Subcutaneous abdominal adipose tissue (tissue), 5 donors: ENCODE measurements at regions not wholly inside any gene's neighbourhood (a gene's known extent, or its start where the extent isn't known, plus 50 kb on each side); places are given as distances from the start of the nearest gene placed in this dataset.

Experiments used
- H3K27ac ChIP-seq: one replicate; pipeline ENCODE4 v1.7.0; 2013; ENCODE audit warnings: low read depth, mild to moderate bottlenecking, inconsistent platforms, low read length, moderate library complexity
- H3K27me3 ChIP-seq, 5 donors: one replicate each; pipeline ENCODE4 v1.7.0; 2013; ENCODE audit warnings: low read length in 5 of 5, inconsistent platforms in 1 of 5; ENCODE audit not compliant: control insufficient read depth in 5 of 5, insufficient read depth in 4 of 5
- H3K36me3 ChIP-seq, 5 donors: one replicate each; pipeline ENCODE4 v1.7.0; 2013; ENCODE audit warnings: low read length in 5 of 5; ENCODE audit not compliant: control insufficient read depth in 5 of 5, insufficient read depth in 5 of 5
- H3K4me1 ChIP-seq, 5 donors: one replicate each; pipeline ENCODE4 v1.7.0; 2013; ENCODE audit warnings: low read length in 5 of 5, mild to moderate bottlenecking in 3 of 5, moderate library complexity in 1 of 5; ENCODE audit not compliant: control insufficient read depth in 5 of 5, insufficient read depth in 5 of 5
- H3K4me3 ChIP-seq, 5 donors: one replicate each; pipeline ENCODE4 v1.7.0; 2013; ENCODE audit warnings: low read length in 5 of 5, low read depth in 1 of 5
- H3K9ac ChIP-seq, 5 donors: one replicate each; pipeline ENCODE4 v1.7.0; 2013; ENCODE audit warnings: low read length in 5 of 5, mild to moderate bottlenecking in 4 of 5, moderate library complexity in 3 of 5
- H3K9me3 ChIP-seq, 5 donors: one replicate each; pipeline ENCODE4 v1.7.0; 2013; ENCODE audit warnings: low read length in 5 of 5; ENCODE audit not compliant: control insufficient read depth in 5 of 5
- donor health status: healthy.
- donor health status: healthy.
- donor health status: healthy.
- donor health status: healthy.
- donor health status: healthy.

DNA sequence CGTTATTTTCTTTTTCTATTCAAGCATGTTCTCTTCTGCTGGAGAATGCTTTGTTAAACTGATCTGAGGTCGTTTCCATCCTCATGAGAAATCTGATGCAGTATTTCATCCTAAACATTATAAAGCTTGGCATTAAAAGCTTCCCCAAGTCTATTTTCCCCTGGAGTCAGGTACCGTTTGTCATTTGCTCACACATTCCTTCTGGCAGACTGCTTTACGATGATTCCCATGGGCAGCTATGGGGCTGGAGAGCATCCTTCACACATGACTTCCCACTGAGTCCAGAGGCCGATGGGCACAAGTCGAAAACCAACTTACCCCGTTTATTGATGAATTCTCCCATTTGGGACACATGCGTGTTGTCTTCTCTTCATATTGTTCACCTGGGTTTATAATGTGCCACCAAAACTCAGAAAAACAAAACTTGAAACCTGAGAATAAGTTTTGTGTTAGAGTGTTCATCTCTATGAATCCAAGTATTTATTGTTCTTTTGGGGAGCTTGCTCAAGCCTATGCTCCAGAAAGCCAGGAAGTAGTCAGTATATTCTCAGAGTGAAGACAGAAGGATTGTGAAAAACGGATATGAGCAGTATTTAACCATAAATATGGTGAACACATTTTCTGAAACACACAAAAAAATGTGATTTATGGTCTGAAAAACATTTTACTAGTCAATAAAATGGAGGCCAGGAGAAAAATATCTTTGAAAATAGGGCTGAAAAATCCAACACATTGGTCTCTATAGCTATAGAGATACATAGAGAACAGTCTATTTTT, 298.8 kb upstream of the NOCT start:
- H3K4me1 ChIP-seq, result no peaks in the 10 kb centered on the region
- H3K27ac ChIP-seq, result no peak overlapping the region
- H3K27me3 ChIP-seq, result no peaks in the 10 kb centered on the region
- H3K36me3 ChIP-seq, result no peaks in the 10 kb centered on the region
- H3K9me3 ChIP-seq, result no peaks in the 10 kb centered on the region
- H3K9ac ChIP-seq, result no peak overlapping the region
- H3K4me3 ChIP-seq, result no peak overlapping the region

DNA sequence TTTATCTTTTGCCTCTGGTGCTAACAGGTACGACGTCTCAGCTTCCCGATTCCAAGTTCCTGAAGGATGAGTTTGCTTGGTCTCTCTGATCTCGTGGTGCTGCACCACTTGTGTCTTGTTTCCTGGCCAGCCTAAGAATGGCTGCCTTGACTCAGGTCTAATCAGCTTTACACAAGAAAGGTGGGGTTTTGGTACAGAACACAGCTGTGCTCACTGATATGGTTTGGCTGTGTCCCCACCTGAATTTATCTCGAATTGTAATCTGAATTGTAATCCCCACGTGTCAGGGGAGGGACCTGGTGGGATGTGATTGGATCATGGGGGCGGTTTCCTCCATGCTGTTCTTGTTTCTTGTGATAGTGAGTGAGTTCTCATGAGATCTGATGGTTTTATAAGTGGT, 305.3 kb upstream of the NOCT start:
- no peaks in the 10 kb centered on the region for H3K4me1 ChIP-seq
- no peaks in the 10 kb centered on the region for H3K9me3 ChIP-seq
- H3K9ac ChIP-seq, result no peak overlapping the region
- H3K27me3 ChIP-seq, result peaks cover 0 to 5% (median 0%) of the 10 kb centered on the region in 5 donors
- no peaks in the 10 kb centered on the region for H3K36me3 ChIP-seq
- no peak overlapping the region for H3K27ac ChIP-seq
- no peak overlapping the region for H3K4me3 ChIP-seq

DNA sequence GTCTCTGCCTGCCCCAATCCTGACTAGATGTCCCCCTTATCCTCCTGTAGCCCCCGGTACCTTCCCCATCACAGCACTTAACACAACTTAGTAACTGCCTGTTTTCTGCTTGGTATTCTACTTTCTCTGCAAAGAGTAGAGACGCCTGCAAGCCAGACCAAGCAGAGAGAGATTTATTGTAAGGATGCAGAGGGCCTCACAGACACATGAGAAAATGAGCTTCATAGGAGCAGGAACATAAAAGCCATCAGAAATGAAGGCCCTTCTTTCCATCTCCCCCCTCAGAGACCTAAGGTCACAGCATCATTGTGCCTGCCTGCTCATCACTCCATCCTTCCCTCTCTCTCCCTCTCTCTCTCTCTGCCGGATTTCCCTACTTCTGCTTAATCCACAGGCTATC, 305.7 kb upstream of the NOCT start:
- H3K36me3 ChIP-seq, result no peaks in the 10 kb centered on the region
- no peak overlapping the region for H3K4me3 ChIP-seq
- H3K9me3 ChIP-seq, result no peaks in the 10 kb centered on the region
- no peak overlapping the region for H3K27ac ChIP-seq
- peaks cover 0 to 5% (median 0%) of the 10 kb centered on the region in 5 donors for H3K27me3 ChIP-seq
- H3K4me1 ChIP-seq, result no peaks in the 10 kb centered on the region
- no peak overlapping the region for H3K9ac ChIP-seq

DNA sequence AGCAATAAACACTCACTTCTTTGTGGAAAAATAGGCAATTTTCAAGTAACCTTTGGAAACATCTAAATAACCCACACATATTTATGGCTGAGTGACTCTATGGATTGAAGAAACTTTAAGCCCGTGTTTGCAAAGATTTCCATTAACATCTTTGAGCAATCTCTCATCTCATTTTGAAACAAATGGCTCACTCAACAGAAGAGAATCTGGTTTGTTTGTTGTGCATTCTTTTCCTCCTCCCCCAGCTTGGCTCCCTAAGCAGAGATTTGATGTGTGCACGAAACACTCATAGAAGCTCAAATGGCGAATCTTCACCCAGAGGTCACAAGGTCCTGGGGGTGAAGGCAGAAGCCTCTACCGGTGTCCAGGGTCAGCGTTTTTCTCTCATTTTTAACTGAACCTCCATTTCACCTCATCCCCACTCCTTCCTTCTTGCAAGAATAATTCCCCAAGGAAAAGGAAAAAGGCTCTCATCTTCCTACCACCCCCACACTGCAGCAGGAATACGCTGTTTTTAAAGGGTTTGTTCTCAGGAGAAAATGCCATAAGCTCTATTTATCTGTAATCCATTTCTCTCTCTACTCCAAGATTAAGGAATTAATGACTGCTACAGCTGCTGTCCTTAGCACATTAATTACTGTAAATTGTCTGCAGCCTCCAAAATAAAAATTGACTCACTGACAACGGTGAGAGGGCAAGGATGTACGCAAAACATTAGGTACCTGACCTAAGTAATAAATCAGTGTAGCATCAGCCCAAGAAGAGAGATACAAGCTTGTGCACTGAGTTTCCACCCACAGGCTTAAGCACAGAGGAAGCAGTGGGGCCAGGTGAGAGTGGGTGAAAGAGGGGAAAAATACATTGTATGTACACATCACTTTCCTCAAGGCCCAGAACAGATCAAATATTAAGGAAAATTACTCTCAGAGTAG, 307.6 kb upstream of the NOCT start:
- H3K36me3 ChIP-seq, result no peaks in the 10 kb centered on the region
- no peaks in the 10 kb centered on the region for H3K9me3 ChIP-seq
- no peak overlapping the region for H3K9ac ChIP-seq
- no peak overlapping the region for H3K4me3 ChIP-seq
- no peaks in the 10 kb centered on the region for H3K4me1 ChIP-seq
- H3K27ac ChIP-seq, result no peak overlapping the region
- H3K27me3 ChIP-seq, result peaks cover 0 to 5% (median 0%) of the 10 kb centered on the region in 5 donors

DNA sequence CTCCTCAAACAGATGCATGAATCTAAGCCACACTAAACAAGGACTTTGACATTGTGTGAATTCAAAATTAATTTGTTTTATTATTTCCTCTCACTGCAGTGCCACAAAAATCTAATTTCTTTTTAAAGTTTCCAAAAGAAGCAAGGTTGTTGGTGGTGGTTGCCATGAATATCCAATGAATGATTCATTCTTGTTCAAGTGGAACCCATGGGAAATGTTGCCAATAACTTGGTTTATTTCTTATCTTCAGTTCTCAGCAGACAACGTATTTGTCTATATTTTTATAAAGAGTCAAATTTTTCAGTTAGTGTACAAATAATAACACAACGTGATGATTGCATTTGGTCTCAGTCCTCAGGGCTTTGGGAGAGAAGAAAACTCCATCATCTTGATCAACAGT, 309.4 kb upstream of the NOCT start:
- peaks cover 0 to 5% (median 0%) of the 10 kb centered on the region in 5 donors for H3K27me3 ChIP-seq
- H3K4me1 ChIP-seq, result no peaks in the 10 kb centered on the region
- H3K9me3 ChIP-seq, result no peaks in the 10 kb centered on the region
- H3K9ac ChIP-seq, result no peak overlapping the region
- no peak overlapping the region for H3K4me3 ChIP-seq
- H3K27ac ChIP-seq, result no peak overlapping the region
- no peaks in the 10 kb centered on the region for H3K36me3 ChIP-seq

DNA sequence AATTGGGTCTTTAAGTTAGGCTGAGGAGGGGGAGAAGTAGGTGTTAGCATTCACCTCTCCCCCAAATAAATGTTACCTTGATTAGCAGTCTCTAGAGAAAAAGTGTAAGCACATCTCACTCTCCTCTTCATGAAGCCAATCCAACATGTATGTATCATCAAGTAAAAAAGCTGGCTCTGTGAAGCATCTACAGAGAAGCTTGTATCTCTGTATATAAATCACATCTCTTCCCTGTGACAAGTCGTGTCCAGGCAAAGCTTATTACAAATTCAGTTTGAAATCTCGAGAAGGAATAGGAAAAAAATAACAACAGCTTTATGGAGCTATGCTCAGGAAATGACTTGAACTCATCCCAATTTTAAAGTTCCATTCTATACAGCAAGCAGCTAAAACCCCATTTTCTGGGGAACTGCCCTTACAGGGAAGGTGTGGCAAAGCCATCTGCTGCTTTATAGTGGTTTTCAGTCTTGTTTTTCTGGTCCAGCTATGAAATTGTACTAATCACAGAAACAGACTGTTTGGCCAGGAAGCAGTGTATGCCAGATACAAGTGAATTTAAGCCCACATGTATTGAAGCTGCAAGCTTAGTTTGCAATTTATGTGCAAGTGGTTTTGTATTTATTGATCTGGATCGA, 313.3 kb upstream of the NOCT start:
- H3K27me3 ChIP-seq, result no peaks in the 10 kb centered on the region
- H3K27ac ChIP-seq, result no peak overlapping the region
- H3K36me3 ChIP-seq, result no peaks in the 10 kb centered on the region
- no peaks in the 10 kb centered on the region for H3K9me3 ChIP-seq
- H3K4me3 ChIP-seq, result no peak overlapping the region
- no peak overlapping the region for H3K9ac ChIP-seq
- no peaks in the 10 kb centered on the region for H3K4me1 ChIP-seq

DNA sequence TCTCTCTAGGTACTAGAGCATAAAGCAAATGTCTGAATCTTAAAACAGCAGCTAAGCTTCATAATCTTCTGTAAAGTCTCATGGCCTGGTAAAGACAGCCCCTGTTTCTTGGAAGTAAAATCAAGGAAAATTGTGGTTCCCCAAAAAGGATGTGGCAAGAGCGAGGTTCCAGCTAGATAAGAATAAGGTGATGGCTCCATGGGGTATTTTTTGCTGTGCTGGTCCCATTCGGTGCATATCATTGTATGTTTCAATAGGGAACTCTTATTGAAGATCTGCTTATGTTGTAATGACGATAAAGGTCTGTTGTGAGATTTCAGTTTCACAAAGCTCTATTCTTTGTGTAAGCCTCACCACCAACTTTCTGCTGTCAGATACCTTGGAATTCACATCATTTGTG, 316.9 kb upstream of the NOCT start:
- Histone ChIP-seq H3K9ac (no peak overlapping the region), H3K9me3 (no peaks in the 10 kb centered on the region), H3K27me3 (no peaks in the 10 kb centered on the region), H3K4me1 (no peaks in the 10 kb centered on the region), H3K27ac (no peak overlapping the region), H3K36me3 (no peaks in the 10 kb centered on the region), H3K4me3 (no peak overlapping the region)

DNA sequence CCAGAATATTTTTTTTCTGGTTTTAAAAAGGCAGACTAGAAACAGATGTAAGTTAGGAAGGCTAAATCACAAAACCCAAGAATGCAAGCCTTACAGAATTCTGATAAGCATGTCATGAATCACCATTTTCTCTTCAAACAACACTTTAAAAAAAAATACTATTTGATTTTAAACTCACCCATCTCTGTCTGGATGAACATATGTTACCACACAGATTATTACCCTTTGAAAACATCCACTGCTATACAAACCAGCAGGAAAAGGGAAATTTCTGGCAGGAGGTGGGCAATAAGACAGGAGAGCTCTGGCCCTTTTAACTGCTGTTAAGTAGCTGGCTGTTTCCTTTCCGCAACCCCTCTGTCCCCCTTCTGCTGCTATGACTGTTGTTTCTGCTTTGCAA, 317.7 kb upstream of the NOCT start:
- Histone ChIP-seq H3K27me3 (no peaks in the 10 kb centered on the region), H3K4me3 (no peak overlapping the region), H3K9me3 (no peaks in the 10 kb centered on the region), H3K27ac (no peak overlapping the region), H3K9ac (no peak overlapping the region), H3K36me3 (no peaks in the 10 kb centered on the region), H3K4me1 (no peaks in the 10 kb centered on the region)

DNA sequence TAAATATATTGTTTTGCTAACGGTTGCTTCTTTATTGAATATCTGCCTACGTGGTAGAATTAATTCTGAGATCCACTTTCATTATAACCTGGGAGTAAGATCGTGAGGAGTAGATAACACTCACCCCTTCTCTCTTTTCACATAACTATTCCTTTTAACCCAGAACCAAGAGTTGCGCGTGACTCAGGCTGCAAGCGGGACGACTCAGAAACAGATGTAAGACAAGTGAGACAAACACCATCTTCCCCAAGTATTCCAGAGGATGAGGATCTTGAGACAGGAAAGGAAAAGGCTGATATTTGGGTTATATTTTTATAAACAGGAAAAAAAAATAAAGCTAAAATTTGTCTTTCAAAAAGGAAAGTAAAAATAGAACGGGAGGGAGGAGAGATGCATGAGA, 318.8 kb upstream of the NOCT start:
- no peaks in the 10 kb centered on the region for H3K36me3 ChIP-seq
- no peak overlapping the region for H3K27ac ChIP-seq
- H3K4me1 ChIP-seq, result no peaks in the 10 kb centered on the region
- H3K9me3 ChIP-seq, result no peaks in the 10 kb centered on the region
- H3K4me3 ChIP-seq, result no peak overlapping the region
- H3K9ac ChIP-seq, result no peak overlapping the region
- no peaks in the 10 kb centered on the region for H3K27me3 ChIP-seq

DNA sequence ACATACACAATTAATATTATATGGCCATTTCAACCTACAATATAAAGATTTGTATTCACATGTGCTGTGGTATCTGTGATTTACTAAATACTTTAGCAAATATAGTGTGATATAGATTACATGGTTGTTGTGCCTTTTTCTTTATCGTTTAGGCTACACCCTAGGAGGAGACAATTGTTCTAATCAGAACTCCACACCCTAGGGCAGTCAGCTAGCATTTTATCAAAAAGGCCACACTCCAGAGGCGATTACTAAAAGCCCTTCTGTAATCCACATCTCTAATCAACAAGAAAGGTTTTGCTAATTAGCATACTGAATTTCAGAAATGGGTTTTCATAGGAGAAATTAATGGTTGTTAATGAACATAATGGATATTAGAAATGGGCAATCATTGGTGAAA, 319.5 kb upstream of the NOCT start:
- Histone ChIP-seq H3K27ac (no peak overlapping the region), H3K9me3 (no peaks in the 10 kb centered on the region), H3K36me3 (no peaks in the 10 kb centered on the region), H3K9ac (no peak overlapping the region), H3K27me3 (no peaks in the 10 kb centered on the region), H3K4me1 (no peaks in the 10 kb centered on the region), H3K4me3 (no peak overlapping the region)
